HEK293T (cell line): ENCODE measurements at regions not wholly inside any gene's neighbourhood (a gene's known extent, or its start where the extent isn't known, plus 50 kb on each side); places are given as distances from the start of the nearest gene placed in this dataset.

Source experiments
- CTCF ChIA-PET: fragments of 350-600 bp; formaldehyde crosslinking; extraction: SDS; loops from one replicate; lab custom pipeline; 2021; ENCODE audit warnings: antibody characterized with exemption, inconsistent platforms; lab: Yijun Ruan, JAX
- POLR2A ChIA-PET: fragments of 350-600 bp; formaldehyde crosslinking; extraction: SDS; loops from one replicate; lab custom pipeline; 2020; ENCODE audit warnings: antibody characterized with exemption, inconsistent platforms; lab: Yijun Ruan, JAX
- DNase-seq: peaks from one replicate; pipeline ENCODE4 v3.0.0; 2012; ENCODE audit warnings: mixed read lengths; ENCODE audit errors: extremely low spot score
- ARNT ChIP-seq: fragments of 450-650 bp; IDR thresholded peaks from 2 replicates; pipeline ENCODE4 v1.6.1; 2017; ENCODE audit warnings: mild to moderate bottlenecking
- BHLHE40 ChIP-seq: fragments of 450-650 bp; IDR thresholded peaks from 2 replicates; pipeline ENCODE4 v1.6.1; 2016; ENCODE audit warnings: mild to moderate bottlenecking, moderate library complexity, borderline replicate concordance
- CTBP1 ChIP-seq: fragments of 450-650 bp; IDR thresholded peaks from 2 replicates; pipeline ENCODE4 v1.6.1; 2016; ENCODE audit warnings: borderline replicate concordance
- ELF4 ChIP-seq: fragments of 450-650 bp; IDR thresholded peaks from 2 replicates; pipeline ENCODE4 v1.6.1; 2017; ENCODE audit warnings: antibody characterized with exemption
- FOXA1 ChIP-seq: fragments of 450-650 bp; IDR thresholded peaks from 2 replicates; pipeline ENCODE4 v1.6.1; 2016; ENCODE audit warnings: mild to moderate bottlenecking
- FOXK2 ChIP-seq: fragments of 450-650 bp; IDR thresholded peaks from 2 replicates; pipeline ENCODE4 v1.6.1; 2016; ENCODE audit warnings: mild to moderate bottlenecking
- FOXM1 ChIP-seq: fragments of 450-650 bp; IDR thresholded peaks from 2 replicates; pipeline ENCODE4 v1.6.1; 2017; ENCODE audit warnings: mild to moderate bottlenecking, borderline replicate concordance
- HDGF ChIP-seq: fragments of 450-650 bp; IDR thresholded peaks from 2 replicates; pipeline ENCODE4 v1.6.1; 2017; ENCODE audit warnings: antibody characterized with exemption, borderline replicate concordance
- L3MBTL2 ChIP-seq: fragments of 450-650 bp; conservative IDR thresholded peaks from 2 replicates; pipeline ENCODE4 v1.6.1; 2016; ENCODE audit warnings: mild to moderate bottlenecking
- LEF1 ChIP-seq: fragments of 450-650 bp; IDR thresholded peaks from 2 replicates; pipeline ENCODE4 v1.6.1; 2017; ENCODE audit warnings: mild to moderate bottlenecking, borderline replicate concordance
- NFRKB ChIP-seq: fragments of 450-650 bp; IDR thresholded peaks from 2 replicates; pipeline ENCODE4 v1.6.1; 2016; ENCODE audit warnings: mild to moderate bottlenecking, moderate library complexity
- PKNOX1 ChIP-seq: fragments of 450-650 bp; IDR thresholded peaks from 2 replicates; pipeline ENCODE4 v1.6.1; 2016
- SP1 ChIP-seq: fragments of 450-650 bp; IDR thresholded peaks from 2 replicates; pipeline ENCODE4 v1.6.1; 2017
- SUZ12 ChIP-seq: fragments of 450-650 bp; IDR thresholded peaks from 2 replicates; pipeline ENCODE4 v1.6.1; 2016; ENCODE audit warnings: mild to moderate bottlenecking
- TARDBP ChIP-seq: fragments of 450-650 bp; IDR thresholded peaks from 2 replicates; pipeline ENCODE4 v1.6.1; 2016
- ZNF384 ChIP-seq: fragments of 450-650 bp; IDR thresholded peaks from 2 replicates; pipeline ENCODE4 v1.6.1; 2016

- no peak for DNase-seq
- no peak for TF ChIP-seq SUZ12
- no peak for TF ChIP-seq L3MBTL2
- no peak for TF ChIP-seq NFRKB
- TF ChIP-seq ARNT, result no peak
- TF ChIP-seq FOXK2, result no peak
- TF ChIP-seq SP1, result no peak
- TF ChIP-seq FOXM1, result no peak
- TF ChIP-seq ELF4, result no peak
- TF ChIP-seq HDGF, result no peak
- no peak for TF ChIP-seq TARDBP
- TF ChIP-seq BHLHE40, result no peak
- TF ChIP-seq LEF1, result no peak
- TF ChIP-seq CTBP1, result no peak
- no peak for TF ChIP-seq ZNF384
- CTCF ChIA-PET, result no interaction called here
Observed at GRCh38 chr4:19776929-19777328, 474.8 kb upstream of the SLIT2 start.

GRCh38 chr4:19776021-19776459, 475.7 kb upstream of the SLIT2 start:
- TF ChIP-seq FOXK2 (no peak), PKNOX1 (no peak), BHLHE40 (no peak), ELF4 (no peak), HDGF (no peak), NFRKB (no peak), CTBP1 (no peak), L3MBTL2 (no peak), FOXA1 (no peak), ZNF384 (no peak), FOXM1 (no peak), SUZ12 (no peak), SP1 (no peak), LEF1 (no peak), TARDBP (no peak), ARNT (no peak)
- ChIA-PET POLR2A (no interaction called here), CTCF (no interaction called here)
- DNase-seq, result peak; percentile 11

More at GRCh38 chr4:19776929-19777328, 474.8 kb upstream of the SLIT2 start:
- POLR2A ChIA-PET, result no interaction called here

- POLR2A ChIA-PET, result no interaction called here
- CTCF ChIA-PET, result no interaction called here
- TF ChIP-seq HDGF (no peak), TARDBP (no peak), BHLHE40 (no peak), CTBP1 (no peak), ELF4 (no peak), SP1 (no peak), L3MBTL2 (no peak), FOXM1 (no peak), ZNF384 (no peak), SUZ12 (no peak), NFRKB (no peak), PKNOX1 (no peak)
Observed at GRCh38 chr4:19774690-19775256, 476.9 kb upstream of the SLIT2 start.

GRCh38 chr4:19772581-19772980, 479.1 kb upstream of the SLIT2 start:
- ChIA-PET POLR2A (no interaction called here), CTCF (no interaction called here)
- no peak for DNase-seq
- TF ChIP-seq FOXM1 (no peak), CTBP1 (no peak), ZNF384 (no peak), FOXK2 (no peak)

More at GRCh38 chr4:19774690-19775256, 476.9 kb upstream of the SLIT2 start:
- DNase-seq, result no peak

GRCh38 chr4:19756661-19757060, 495.0 kb upstream of the SLIT2 start:
- ChIA-PET POLR2A (no interaction called here), CTCF (no interaction called here)
- TF ChIP-seq SUZ12 (no peak), HDGF (no peak), L3MBTL2 (no peak), SP1 (no peak), LEF1 (no peak), FOXK2 (no peak), CTBP1 (no peak)
- DNase-seq, result no peak

GRCh38 chr4:19752599-19752998, 499.1 kb upstream of the SLIT2 start:
- ChIA-PET POLR2A (no interaction called here), CTCF (no interaction called here)
- DNase-seq, result peak; percentile 34
- no peak for TF ChIP-seq SP1
- TF ChIP-seq FOXK2, result peak; percentile 80; the same call in 1 of the 2 replicates
- peak; percentile 97 for TF ChIP-seq CTBP1
- TF ChIP-seq PKNOX1, result peak; percentile 97
- TF ChIP-seq FOXA1, result peak; percentile 80
- no peak for TF ChIP-seq SUZ12
- no peak for TF ChIP-seq L3MBTL2
- no peak for TF ChIP-seq NFRKB
- no peak for TF ChIP-seq FOXM1
- peak; percentile 32; the same call in 1 of the 2 replicates for TF ChIP-seq ZNF384
- TF ChIP-seq LEF1, result no peak
- TF ChIP-seq ARNT, result peak; percentile 97
- TF ChIP-seq TARDBP, result no peak
- TF ChIP-seq ELF4, result no peak
